ENCODE measurements at regions not wholly inside any gene's neighbourhood (a gene's known extent, or its start where the extent isn't known, plus 50 kb on each side); places are given as distances from the start of the nearest gene placed in this dataset.

- TF ChIP-seq ZNF317 (CRISPR knock-in tag; IDR thresholded peaks at IDR 0.05; ENCODE audit: borderline replicate concordance, low read depth) (no peak), ZBTB43 (CRISPR knock-in tag; IDR thresholded peaks at IDR 0.05) (no peak)
Observed at GRCh38 chr1:87833166-87833565, 504.5 kb downstream of the LMO4 start (continued).

- Mint-ChIP-seq H3K27ac (no peak overlapping the region), H3K9me3 (no peaks in the 10 kb centered on the region), H3K27me3 (ENCODE audit: low read depth) (no peaks in the 10 kb centered on the region), H3K36me3 (no peaks in the 10 kb centered on the region), H3K4me1 (peaks cover 14% of the 10 kb centered on the region; the same call in 1 of the 2 replicates), H3K4me3 (no peak overlapping the region)
- CTCF ChIA-PET, result no interaction called here
- POLR2A ChIA-PET, result no interaction called here
- no peak for ATAC-seq
- no peak for DNase-seq (ENCODE audit: low spot score)
- no peak for TF ChIP-seq OVOL2 (CRISPR knock-in tag; IDR thresholded peaks at IDR 0.05; ENCODE audit: borderline replicate concordance)
- TF ChIP-seq, protein P1, sequence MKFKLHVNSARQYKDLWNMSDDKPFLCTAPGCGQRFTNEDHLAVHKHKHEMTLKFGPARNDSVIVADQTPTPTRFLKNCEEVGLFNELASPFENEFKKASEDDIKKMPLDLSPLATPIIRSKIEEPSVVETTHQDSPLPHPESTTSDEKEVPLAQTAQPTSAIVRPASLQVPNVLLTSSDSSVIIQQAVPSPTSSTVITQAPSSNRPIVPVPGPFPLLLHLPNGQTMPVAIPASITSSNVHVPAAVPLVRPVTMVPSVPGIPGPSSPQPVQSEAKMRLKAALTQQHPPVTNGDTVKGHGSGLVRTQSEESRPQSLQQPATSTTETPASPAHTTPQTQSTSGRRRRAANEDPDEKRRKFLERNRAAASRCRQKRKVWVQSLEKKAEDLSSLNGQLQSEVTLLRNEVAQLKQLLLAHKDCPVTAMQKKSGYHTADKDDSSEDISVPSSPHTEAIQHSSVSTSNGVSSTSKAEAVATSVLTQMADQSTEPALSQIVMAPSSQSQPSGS (CRISPR knock-in tag; IDR thresholded peaks at IDR 0.05; ENCODE audit: borderline replicate concordance, low read depth), result no peak
- TF ChIP-seq CBFB (CRISPR knock-in tag; IDR thresholded peaks at IDR 0.05; ENCODE audit: low read depth), result no peak
- no peak for TF ChIP-seq ZNF232 (CRISPR knock-in tag; IDR thresholded peaks at IDR 0.05)
- no peak for TF ChIP-seq FOXP4 (CRISPR knock-in tag; IDR thresholded peaks at IDR 0.05)
- no peak for TF ChIP-seq CDX4 (CRISPR knock-in tag; IDR thresholded peaks at IDR 0.05; ENCODE audit: borderline replicate concordance)
- TF ChIP-seq, protein P2, sequence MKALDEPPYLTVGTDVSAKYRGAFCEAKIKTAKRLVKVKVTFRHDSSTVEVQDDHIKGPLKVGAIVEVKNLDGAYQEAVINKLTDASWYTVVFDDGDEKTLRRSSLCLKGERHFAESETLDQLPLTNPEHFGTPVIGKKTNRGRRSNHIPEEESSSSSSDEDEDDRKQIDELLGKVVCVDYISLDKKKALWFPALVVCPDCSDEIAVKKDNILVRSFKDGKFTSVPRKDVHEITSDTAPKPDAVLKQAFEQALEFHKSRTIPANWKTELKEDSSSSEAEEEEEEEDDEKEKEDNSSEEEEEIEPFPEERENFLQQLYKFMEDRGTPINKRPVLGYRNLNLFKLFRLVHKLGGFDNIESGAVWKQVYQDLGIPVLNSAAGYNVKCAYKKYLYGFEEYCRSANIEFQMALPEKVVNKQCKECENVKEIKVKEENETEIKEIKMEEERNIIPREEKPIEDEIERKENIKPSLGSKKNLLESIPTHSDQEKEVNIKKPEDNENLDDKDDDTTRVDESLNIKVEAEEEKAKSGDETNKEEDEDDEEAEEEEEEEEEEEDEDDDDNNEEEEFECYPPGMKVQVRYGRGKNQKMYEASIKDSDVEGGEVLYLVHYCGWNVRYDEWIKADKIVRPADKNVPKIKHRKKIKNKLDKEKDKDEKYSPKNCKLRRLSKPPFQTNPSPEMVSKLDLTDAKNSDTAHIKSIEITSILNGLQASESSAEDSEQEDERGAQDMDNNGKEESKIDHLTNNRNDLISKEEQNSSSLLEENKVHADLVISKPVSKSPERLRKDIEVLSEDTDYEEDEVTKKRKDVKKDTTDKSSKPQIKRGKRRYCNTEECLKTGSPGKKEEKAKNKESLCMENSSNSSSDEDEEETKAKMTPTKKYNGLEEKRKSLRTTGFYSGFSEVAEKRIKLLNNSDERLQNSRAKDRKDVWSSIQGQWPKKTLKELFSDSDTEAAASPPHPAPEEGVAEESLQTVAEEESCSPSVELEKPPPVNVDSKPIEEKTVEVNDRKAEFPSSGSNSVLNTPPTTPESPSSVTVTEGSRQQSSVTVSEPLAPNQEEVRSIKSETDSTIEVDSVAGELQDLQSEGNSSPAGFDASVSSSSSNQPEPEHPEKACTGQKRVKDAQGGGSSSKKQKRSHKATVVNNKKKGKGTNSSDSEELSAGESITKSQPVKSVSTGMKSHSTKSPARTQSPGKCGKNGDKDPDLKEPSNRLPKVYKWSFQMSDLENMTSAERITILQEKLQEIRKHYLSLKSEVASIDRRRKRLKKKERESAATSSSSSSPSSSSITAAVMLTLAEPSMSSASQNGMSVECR (CRISPR knock-in tag; IDR thresholded peaks at IDR 0.05; ENCODE audit: borderline replicate concordance), result no peak
- no peak for TF ChIP-seq CREB1 (CRISPR knock-in tag; IDR thresholded peaks at IDR 0.05)
- no peak for TF ChIP-seq TCF7 (CRISPR knock-in tag; IDR thresholded peaks at IDR 0.05; ENCODE audit: low read depth)
- no peak for TF ChIP-seq RORB (CRISPR knock-in tag; IDR thresholded peaks at IDR 0.05)
- TF ChIP-seq ZBTB43 (CRISPR knock-in tag; IDR thresholded peaks at IDR 0.05), result no peak
- TF ChIP-seq, protein P3, sequence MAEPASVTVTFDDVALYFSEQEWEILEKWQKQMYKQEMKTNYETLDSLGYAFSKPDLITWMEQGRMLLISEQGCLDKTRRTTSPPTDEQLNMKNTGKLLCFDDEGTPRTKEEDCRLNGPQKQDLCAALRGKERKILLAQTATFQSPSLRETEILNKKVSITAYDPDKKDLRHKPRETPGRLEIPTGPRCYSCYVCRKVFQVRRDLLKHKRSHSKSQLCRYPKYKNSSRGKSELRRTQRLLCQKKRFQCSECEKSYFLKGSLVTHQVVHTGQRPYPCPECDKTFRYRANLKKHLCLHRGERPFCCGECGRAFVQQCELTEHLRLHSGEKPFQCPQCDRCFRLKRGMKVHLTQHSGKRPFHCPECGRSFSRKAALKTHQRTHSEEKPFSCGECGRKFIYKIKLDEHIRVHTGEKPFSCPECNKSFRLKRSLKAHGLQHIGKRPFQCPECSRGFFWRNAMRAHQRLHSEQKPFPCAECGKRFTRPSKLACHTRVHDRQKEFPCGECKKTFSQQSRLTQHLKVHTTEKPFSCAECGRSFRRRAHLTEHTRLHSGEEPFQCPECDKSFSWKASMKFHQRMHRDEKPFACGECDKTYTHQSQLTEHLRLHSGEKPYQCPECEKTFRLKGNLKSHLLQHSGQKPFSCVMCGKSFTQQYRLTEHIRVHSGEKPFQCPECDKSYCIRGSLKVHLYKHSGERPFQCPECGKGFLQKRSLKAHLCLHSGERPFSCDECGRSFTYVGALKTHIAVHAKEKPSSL (CRISPR knock-in tag; conservative IDR thresholded peaks at IDR 0.05), result no peak
- TF ChIP-seq, protein P4, sequence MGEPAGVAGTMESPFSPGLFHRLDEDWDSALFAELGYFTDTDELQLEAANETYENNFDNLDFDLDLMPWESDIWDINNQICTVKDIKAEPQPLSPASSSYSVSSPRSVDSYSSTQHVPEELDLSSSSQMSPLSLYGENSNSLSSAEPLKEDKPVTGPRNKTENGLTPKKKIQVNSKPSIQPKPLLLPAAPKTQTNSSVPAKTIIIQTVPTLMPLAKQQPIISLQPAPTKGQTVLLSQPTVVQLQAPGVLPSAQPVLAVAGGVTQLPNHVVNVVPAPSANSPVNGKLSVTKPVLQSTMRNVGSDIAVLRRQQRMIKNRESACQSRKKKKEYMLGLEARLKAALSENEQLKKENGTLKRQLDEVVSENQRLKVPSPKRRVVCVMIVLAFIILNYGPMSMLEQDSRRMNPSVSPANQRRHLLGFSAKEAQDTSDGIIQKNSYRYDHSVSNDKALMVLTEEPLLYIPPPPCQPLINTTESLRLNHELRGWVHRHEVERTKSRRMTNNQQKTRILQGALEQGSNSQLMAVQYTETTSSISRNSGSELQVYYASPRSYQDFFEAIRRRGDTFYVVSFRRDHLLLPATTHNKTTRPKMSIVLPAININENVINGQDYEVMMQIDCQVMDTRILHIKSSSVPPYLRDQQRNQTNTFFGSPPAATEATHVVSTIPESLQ (CRISPR knock-in tag; IDR thresholded peaks at IDR 0.05), result no peak
- no peak for TF ChIP-seq ZNF263 (CRISPR knock-in tag; IDR thresholded peaks at IDR 0.05; ENCODE audit: low read depth)
- TF ChIP-seq KAT7 (CRISPR knock-in tag; IDR thresholded peaks at IDR 0.05; ENCODE audit: borderline replicate concordance), result no peak
- TF ChIP-seq SP1 (CRISPR knock-in tag; conservative IDR thresholded peaks at IDR 0.05), result no peak
Observed at GRCh38 chr1:87834151-87834550, 505.5 kb downstream of the LMO4 start.
